Endodermal cell (in vitro differentiated cells): ENCODE measurements at regions not wholly inside any gene's neighbourhood (a gene's known extent, or its start where the extent isn't known, plus 50 kb on each side); places are given as distances from the start of the nearest gene placed in this dataset.

ENCODE experiments used
- DNase-seq: peaks from one replicate; pipeline ENCODE4 v3.0.0-alpha.2; 2017
- H3K27ac ChIP-seq: 2 replicates; pipeline ENCODE4 v1.5.1; 2013; ENCODE audit warnings: mild to moderate bottlenecking, low read depth, low read length, moderate library complexity
- H3K27me3 ChIP-seq: 2 replicates; pipeline ENCODE4 v1.6.1; 2013; ENCODE audit warnings: mild to moderate bottlenecking, low read length, moderate library complexity; ENCODE audit not compliant: insufficient read depth, control insufficient read depth, poor library complexity, severe bottlenecking
- H3K36me3 ChIP-seq: 2 replicates; pipeline ENCODE4 v1.7.0; 2013; ENCODE audit warnings: mild to moderate bottlenecking, low read length, moderate library complexity; ENCODE audit not compliant: control insufficient read depth, insufficient read depth
- H3K4me1 ChIP-seq: one replicate; pipeline ENCODE4 v1.7.0; 2013; ENCODE audit warnings: low read length; ENCODE audit not compliant: control insufficient read depth, insufficient read depth
- H3K4me3 ChIP-seq: 2 replicates; pipeline ENCODE4 v1.5.1; 2013; ENCODE audit warnings: mild to moderate bottlenecking, low read length, moderate library complexity
- H3K9ac ChIP-seq: 2 replicates; pipeline ENCODE4 v1.6.1; 2013; ENCODE audit warnings: mild to moderate bottlenecking, low read length, moderate library complexity; ENCODE audit not compliant: poor library complexity, severe bottlenecking; ENCODE audit errors: extremely low read depth
- H3K9me3 ChIP-seq: 2 replicates; pipeline ENCODE4 v1.6.1; 2013; ENCODE audit warnings: mild to moderate bottlenecking, low read length, moderate library complexity; ENCODE audit not compliant: control insufficient read depth
- H3K27ac Mint-ChIP-seq: 2 replicates; pipeline ENCODE4 v1.8.0; 2020; ENCODE audit warnings: mixed read lengths
- H3K27me3 Mint-ChIP-seq: 2 replicates; pipeline ENCODE4 v1.8.0; 2021; ENCODE audit warnings: mild to moderate bottlenecking, mixed read lengths; ENCODE audit not compliant: insufficient read depth
- H3K36me3 Mint-ChIP-seq: 2 replicates; pipeline ENCODE4 v1.8.0; 2020; ENCODE audit warnings: low read depth, mixed read lengths
- H3K4me1 Mint-ChIP-seq: 2 replicates; pipeline ENCODE4 v1.8.0; 2020; ENCODE audit warnings: mixed read lengths
- H3K4me3 Mint-ChIP-seq: 2 replicates; pipeline ENCODE4 v1.8.0; 2020; ENCODE audit warnings: mild to moderate bottlenecking, moderate library complexity, mixed read lengths
- H3K9me3 Mint-ChIP-seq: 2 replicates; pipeline ENCODE4 v1.8.0; 2020; ENCODE audit warnings: mild to moderate bottlenecking, mixed read lengths
- WGBS, 2 experiments: methylation state at CpG; one replicate each; pipeline versions ENCODE4 v1.1.5 to v1.1.7; 2013; ENCODE audit warnings: missing lambda C conversion rate in 2 of 2, mixed read lengths in 1 of 2; ENCODE audit not compliant: insufficient coverage in 1 of 2, insufficient read length in 1 of 2; 5-methylcytosine and 5-hydroxymethylcytosine counted together
- TF ChIP-seq, protein P1 (sequence below): fragments of 200-600 bp; sonication (generic); conservative IDR thresholded peaks from 2 replicates; pipeline ENCODE4 v1.5.0; 2021; ENCODE audit warnings: antibody characterized with exemption, mild to moderate bottlenecking

DNA sequence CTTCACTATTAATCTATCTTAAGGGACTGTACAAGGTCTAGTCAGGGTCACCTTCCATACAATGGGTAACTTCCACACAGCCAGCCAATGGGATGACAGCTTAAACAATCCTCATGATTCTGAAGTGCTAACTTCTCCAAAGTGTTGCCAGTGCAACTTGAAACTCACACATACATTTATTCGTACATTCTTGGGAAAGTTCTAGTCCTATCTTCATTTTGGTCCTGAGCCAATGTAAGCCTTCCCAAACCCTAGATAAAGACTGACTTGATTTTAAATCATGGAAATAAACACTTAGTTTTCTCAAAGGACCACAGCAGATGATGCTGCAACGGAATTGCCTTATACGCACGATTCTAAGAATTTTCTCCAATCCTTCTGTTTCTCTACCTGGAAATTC lies 117.5 kb upstream of the COL1A2 start:
- H3K27me3 ChIP-seq: peaks cover 4% of the 10 kb centered on the region
- no peak overlapping the region for H3K27ac ChIP-seq
- no peaks in the 10 kb centered on the region for H3K36me3 ChIP-seq
- H3K4me1 ChIP-seq: no peaks in the 10 kb centered on the region
- H3K4me3 Mint-ChIP-seq: no peak overlapping the region
- H3K36me3 Mint-ChIP-seq: no peaks in the 10 kb centered on the region
- 95 to 97% methylated on average over 4 of the region's 4 CpGs for WGBS, 2 experiments
- H3K9me3 Mint-ChIP-seq: no peaks in the 10 kb centered on the region
- H3K27ac Mint-ChIP-seq: no peak overlapping the region
- TF ChIP-seq, protein P1, sequence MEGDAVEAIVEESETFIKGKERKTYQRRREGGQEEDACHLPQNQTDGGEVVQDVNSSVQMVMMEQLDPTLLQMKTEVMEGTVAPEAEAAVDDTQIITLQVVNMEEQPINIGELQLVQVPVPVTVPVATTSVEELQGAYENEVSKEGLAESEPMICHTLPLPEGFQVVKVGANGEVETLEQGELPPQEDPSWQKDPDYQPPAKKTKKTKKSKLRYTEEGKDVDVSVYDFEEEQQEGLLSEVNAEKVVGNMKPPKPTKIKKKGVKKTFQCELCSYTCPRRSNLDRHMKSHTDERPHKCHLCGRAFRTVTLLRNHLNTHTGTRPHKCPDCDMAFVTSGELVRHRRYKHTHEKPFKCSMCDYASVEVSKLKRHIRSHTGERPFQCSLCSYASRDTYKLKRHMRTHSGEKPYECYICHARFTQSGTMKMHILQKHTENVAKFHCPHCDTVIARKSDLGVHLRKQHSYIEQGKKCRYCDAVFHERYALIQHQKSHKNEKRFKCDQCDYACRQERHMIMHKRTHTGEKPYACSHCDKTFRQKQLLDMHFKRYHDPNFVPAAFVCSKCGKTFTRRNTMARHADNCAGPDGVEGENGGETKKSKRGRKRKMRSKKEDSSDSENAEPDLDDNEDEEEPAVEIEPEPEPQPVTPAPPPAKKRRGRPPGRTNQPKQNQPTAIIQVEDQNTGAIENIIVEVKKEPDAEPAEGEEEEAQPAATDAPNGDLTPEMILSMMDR: no peak
- no peaks in the 10 kb centered on the region for H3K9me3 ChIP-seq
- H3K9ac ChIP-seq: no peak overlapping the region
- no peak for DNase-seq
- no peaks in the 10 kb centered on the region for H3K4me1 Mint-ChIP-seq
- H3K27me3 Mint-ChIP-seq: peaks cover 14% of the 10 kb centered on the region
- H3K4me3 ChIP-seq: no peak overlapping the region

DNA sequence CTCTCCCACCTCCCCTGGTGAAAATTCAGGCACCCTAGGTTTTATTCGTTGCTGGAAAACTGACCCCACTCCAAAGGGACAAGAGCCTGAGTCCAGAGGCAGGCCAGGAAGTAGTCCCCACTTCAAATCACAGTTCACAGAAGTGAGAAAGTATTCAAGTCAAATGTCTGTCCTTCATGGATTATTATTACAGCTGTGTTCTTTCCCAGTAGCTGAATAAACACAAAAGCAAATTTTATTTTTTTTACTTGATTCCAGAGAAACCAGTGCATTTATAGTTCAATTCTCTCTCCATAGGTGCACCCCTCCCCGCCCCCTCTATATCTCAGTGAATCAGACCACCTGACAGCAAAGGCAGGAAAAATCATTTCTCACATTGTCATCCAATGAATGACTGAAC lies 113.8 kb upstream of the COL1A2 start:
- H3K4me3 Mint-ChIP-seq: no peak overlapping the region
- H3K4me1 Mint-ChIP-seq: peaks cover 5% of the 10 kb centered on the region
- no peaks in the 10 kb centered on the region for H3K36me3 ChIP-seq
- no peak overlapping the region for H3K27ac Mint-ChIP-seq
- H3K9me3 Mint-ChIP-seq: no peaks in the 10 kb centered on the region
- H3K4me1 ChIP-seq: no peaks in the 10 kb centered on the region
- no peak overlapping the region for H3K9ac ChIP-seq
- 72 to 85% methylated on average over 2 of the region's 2 CpGs for WGBS, 2 experiments
- no peak overlapping the region for H3K4me3 ChIP-seq
- peak overlapping the region; percentile 69 for H3K27ac ChIP-seq
- H3K36me3 Mint-ChIP-seq: no peaks in the 10 kb centered on the region
- DNase-seq: no peak
- no peaks in the 10 kb centered on the region for H3K9me3 ChIP-seq
- H3K27me3 Mint-ChIP-seq: peaks cover 16% of the 10 kb centered on the region
- peaks cover 6% of the 10 kb centered on the region for H3K27me3 ChIP-seq
- TF ChIP-seq, protein P1: no peak

DNA sequence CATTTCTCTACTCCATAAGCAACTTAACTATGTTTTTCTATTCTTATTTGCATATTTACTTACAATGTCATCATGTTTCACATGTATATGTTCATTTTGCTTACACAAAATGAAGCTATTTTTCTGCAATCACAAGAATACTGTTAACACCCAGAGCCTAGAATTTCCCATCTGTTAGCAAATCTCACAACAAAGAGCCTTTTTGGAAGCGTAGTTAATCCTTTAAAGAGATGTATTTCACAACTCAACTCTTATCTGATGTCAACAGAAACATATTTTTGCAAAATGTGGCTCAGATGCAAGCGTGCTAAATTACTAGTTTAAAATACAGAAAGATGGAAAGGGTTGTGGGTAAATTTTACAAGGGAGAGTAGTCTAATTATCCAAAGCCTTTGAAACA lies 110.6 kb upstream of the COL1A2 start:
- peaks cover 6% of the 10 kb centered on the region for H3K4me1 Mint-ChIP-seq
- Histone ChIP-seq H3K9me3 (no peaks in the 10 kb centered on the region), H3K27me3 (peaks cover 6% of the 10 kb centered on the region), H3K4me3 (no peak overlapping the region), H3K4me1 (no peaks in the 10 kb centered on the region), H3K27ac (no peak overlapping the region), H3K36me3 (no peaks in the 10 kb centered on the region), H3K9ac (no peak overlapping the region)
- TF ChIP-seq, protein P1: no peak
- H3K9me3 Mint-ChIP-seq: no peaks in the 10 kb centered on the region
- H3K36me3 Mint-ChIP-seq: no peaks in the 10 kb centered on the region
- WGBS, 2 experiments: 92 to 100% methylated on average over 1 to 2 of the region's 2 CpGs
- no peak overlapping the region for H3K4me3 Mint-ChIP-seq
- H3K27me3 Mint-ChIP-seq: peaks cover 8% of the 10 kb centered on the region
- no peak overlapping the region for H3K27ac Mint-ChIP-seq
- no peak for DNase-seq
